HG03521 (cell line): ENCODE measurements at regions not wholly inside any gene's neighbourhood (a gene's known extent, or its start where the extent isn't known, plus 50 kb on each side); places are given as distances from the start of the nearest gene placed in this dataset.
"Not testable (repeated sequence)": the region's sequence is repeated elsewhere in the genome, so short reads cannot be mapped to it uniquely, and the experiment has no call there.

Source experiments
- ATAC-seq: cut with Tn5 transposase; IDR thresholded peaks from one replicate; pipeline ENCODE4 v1.9.1; 2021; ENCODE audit warnings: mild to moderate bottlenecking, moderate library complexity; ENCODE audit not compliant: unreplicated experiment

DNA sequence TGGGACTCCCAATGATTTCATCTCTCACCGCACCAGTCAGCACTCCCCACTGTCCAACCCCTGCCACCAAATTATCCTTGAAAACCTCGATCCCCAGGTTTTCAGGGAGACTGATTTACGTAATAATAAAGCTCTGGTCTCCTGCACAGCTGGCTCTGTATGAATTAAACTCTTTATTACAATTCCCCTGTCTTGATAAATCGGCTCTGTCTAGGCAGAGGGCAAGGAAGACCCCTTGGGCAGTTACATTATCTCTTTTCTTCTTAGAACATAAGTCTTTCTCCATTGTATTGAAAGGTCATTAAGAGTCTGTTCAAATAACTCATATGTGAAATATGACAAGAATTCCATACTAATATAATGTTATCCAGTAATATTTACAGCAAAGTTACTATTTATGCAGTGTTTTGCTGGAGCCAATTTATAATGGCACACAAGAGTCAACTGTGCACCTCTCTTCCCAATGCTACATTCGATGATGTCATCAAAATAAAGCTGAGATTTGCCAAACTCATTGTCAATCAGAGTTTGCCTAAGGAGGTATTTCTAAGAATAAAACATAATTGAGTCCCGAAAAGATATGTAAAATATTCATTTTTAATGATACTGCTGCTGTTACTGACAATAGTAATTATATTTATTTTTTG lies 1297.2 kb upstream of the LRRTM3 start:
- ATAC-seq: no peak

GRCh38 chr10:65660006-65660405 lies 1265.8 kb upstream of the LRRTM3 start:
- no peak for ATAC-seq

DNA sequence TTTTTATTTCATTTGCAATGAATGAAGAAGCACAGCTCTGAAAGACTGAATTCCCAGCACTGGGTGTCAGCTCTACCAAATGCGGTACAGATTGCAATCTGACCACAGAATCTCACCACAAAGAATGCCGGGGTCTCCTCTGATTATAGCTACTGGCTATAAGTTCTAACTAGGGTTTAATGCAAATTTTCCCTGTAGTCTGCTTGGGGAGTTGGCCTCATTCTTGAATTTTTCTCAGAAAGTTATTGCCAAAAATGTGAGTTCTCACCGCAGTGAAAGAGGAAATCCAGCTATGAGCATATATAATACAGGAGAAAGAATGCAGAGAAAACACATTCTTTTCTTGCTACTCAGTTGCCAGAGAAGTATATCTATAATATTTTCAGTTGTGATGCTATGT lies 1255.7 kb upstream of the LRRTM3 start:
- no peak for ATAC-seq

DNA sequence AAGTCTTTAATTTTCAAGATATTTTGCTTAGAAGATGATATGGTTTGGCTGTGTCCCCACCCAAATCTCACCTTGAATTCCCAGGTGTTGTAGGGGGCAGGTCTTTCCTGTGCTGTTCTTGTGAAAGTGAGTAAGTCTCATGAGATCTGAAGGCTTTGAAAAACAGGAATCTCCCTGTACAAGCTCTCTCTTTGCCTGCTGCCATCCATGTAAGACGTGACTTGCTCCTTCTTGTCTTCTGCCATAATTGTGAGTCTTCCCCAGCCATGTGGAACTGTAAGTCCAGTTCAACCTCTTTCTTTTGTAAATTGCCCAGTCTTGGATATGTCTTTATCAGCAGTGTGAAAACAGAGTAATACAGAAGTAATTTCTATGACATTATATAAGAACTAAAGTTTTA lies 1255.2 kb upstream of the LRRTM3 start:
- ATAC-seq: not testable (repeated sequence)

GRCh38 chr10:65675236-65675635 lies 1250.6 kb upstream of the LRRTM3 start:
- ATAC-seq: no peak

DNA sequence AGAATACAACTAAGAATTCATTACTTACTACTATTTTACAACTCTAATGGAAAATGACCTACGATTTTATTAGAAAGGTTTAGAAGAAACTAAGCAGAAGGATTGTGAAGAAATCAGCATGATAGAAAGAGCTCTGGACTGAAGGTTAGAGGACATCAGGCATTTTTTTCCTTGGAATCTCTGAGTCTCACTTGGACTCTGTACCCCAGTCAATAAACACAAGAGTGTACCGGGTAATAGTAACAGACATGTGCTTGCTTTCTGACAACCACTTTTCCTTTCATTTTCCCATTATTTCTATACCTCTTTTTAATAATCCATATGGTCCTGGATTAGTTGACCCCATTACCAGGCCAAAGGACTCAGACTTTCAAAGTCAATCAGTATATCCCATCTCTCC lies 1240.9 kb upstream of the LRRTM3 start:
- no peak for ATAC-seq

- ATAC-seq: peak; percentile 61
Observed at GRCh38 chr10:65701168-65701776, 1224.6 kb upstream of the LRRTM3 start.

- no peak for ATAC-seq
Observed at GRCh38 chr10:65708057-65708456, 1217.8 kb upstream of the LRRTM3 start.

- no peak for ATAC-seq
Observed at GRCh38 chr10:65710306-65710705, 1215.5 kb upstream of the LRRTM3 start.

- no peak for ATAC-seq
Observed at GRCh38 chr10:65719790-65720189, 1206.0 kb upstream of the LRRTM3 start.

- ATAC-seq: no peak
Observed at GRCh38 chr10:65720901-65721300, 1204.9 kb upstream of the LRRTM3 start.

DNA sequence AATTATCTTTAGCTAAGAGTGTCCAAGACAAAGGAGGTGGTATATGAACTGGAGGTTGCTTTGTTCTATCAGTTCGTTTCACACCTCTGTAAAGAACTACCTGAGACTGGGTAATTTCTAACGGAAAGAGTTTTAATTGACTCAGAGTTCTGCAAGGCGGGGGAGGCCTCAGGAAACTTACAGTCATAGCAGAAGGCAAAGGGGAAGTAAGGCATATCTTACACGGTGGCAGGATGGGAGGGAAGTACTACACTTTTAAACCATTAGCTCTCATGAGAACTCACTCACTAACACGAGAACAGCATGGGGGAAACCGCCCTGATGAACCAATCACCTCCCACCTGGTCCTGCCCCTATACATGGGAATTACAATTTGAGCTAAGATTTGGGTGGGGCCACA lies 1202.3 kb upstream of the LRRTM3 start:
- ATAC-seq: no peak

- ATAC-seq: no peak
Observed at GRCh38 chr10:65735382-65735781, 1190.5 kb upstream of the LRRTM3 start.

- ATAC-seq: no peak
Observed at GRCh38 chr10:65742906-65743305, 1182.9 kb upstream of the LRRTM3 start.

DNA sequence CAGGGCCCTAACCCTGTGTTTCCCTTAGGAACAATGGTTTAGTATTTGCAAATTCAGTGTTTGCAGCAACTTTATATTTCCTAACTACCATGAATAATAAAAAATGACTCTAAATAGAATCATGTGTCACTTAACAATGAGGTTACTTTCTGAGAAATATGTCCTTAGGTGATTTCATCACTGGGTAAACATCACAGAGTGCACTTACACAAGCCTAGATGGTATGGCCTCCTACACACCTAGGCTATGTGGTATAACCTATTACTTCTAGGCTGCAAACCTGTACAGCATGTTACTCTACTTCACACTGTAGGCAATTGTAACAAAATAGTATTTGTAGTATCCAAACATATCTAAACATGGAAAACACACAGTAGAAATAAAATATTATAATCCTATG lies 1174.6 kb upstream of the LRRTM3 start:
- no peak for ATAC-seq

GRCh38 chr10:65751896-65752295 lies 1173.9 kb upstream of the LRRTM3 start:
- ATAC-seq: no peak

- ATAC-seq: no peak
Observed at GRCh38 chr10:65753532-65753931, 1172.3 kb upstream of the LRRTM3 start.

- no peak for ATAC-seq
Observed at GRCh38 chr10:65754112-65754511, 1171.7 kb upstream of the LRRTM3 start.

DNA sequence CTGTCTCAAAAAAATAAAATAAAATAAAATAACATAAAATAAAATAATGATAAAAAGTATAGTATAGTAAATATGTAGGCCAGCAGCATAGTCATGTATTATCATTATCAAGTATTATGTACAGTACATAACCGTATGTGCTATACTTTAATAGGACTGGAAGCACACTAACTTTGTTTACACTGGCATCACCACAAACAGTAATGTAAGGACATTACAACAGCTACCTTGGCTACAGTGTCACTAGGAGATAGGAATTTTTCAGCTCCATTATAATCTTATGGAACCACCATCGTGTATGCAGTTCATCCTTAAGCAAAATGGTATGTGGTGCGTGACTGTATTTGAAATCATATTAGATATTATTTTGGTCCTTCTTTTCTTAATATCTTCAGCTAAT lies 1163.5 kb upstream of the LRRTM3 start:
- ATAC-seq: no peak

GRCh38 chr10:65765006-65765541 lies 1160.8 kb upstream of the LRRTM3 start:
- no peak for ATAC-seq

- no peak for ATAC-seq
Observed at GRCh38 chr10:65769828-65770227, 1156.0 kb upstream of the LRRTM3 start.

DNA sequence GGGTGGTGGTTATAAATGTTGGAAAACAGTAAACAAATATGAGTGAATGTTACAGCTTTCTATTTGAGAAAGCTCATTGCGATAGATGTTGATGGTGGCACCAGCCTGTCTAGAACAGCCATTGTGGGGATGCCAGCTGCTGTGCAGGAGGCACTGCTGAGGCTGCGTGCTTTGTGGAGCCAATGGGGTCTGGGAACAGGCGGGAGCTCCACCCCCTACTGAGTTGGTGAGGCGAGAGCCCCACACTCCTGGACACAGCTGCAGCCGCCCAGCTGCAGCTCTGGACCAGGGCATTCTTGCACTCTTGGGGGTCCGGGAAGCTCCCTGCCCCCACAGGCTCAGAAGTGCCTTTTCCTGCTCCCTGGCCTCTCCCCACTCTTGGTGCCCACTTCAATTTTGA lies 1147.1 kb upstream of the LRRTM3 start:
- ATAC-seq: no peak

DNA sequence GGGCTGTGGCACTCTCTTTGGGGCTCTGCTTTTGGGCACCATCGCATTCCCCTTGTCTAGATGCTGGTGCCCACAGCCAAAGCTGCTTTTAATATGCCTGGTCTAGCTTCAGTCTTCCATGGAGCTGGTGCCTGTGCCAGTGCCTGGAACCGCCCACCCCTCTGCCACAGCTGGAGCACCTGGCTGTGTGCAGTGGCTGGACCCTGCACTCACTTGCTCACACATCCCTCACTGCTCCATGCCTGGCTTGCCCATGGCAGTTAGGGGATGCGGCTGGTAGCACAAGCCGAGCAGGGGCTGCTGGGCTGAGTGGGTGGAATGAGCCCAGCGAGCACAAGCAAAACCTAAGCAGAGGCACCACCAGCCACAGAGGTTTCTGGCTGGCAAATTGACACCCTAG lies 1145.9 kb upstream of the LRRTM3 start:
- no peak for ATAC-seq
